PC-3 (cell line): ENCODE measurements at regions not wholly inside any gene's neighbourhood (a gene's known extent, or its start where the extent isn't known, plus 50 kb on each side); places are given as distances from the start of the nearest gene placed in this dataset.

Experiments used
- ATAC-seq: fragments of 200-7000 bp; cut with Tn5 transposase; 2 replicates; pipeline ENCODE4 v1.9.1; 2020; ENCODE audit warnings: mild to moderate bottlenecking, moderate library complexity
- BruUV-seq: library from RNA; stranded (reverse); fragments of 400-500 nt; replicated peaks from 2 replicates; lab custom pipeline; 2021; lab: Mats Ljungman, UMichigan
- CTCF ChIA-PET: fragments of 300-600 bp; sonication (Branson Sonifier 250); formaldehyde crosslinking; loops from one replicate; lab custom pipeline; 2022; ENCODE audit warnings: antibody characterized with exemption; lab: Charles Lee
- POLR2A ChIA-PET: fragments of 300-600 bp; sonication (Branson Sonifier 250); formaldehyde crosslinking; loops from one replicate; lab custom pipeline; 2022; ENCODE audit warnings: antibody characterized with exemption; ENCODE audit not compliant: unreplicated experiment; lab: Charles Lee
- DNase-seq: peaks from one replicate; pipeline ENCODE4 v3.0.0-alpha.2; 2015
- H2AFZ ChIP-seq: fragments of 300-600 bp; sonication (generic); 2 replicates; pipeline ENCODE4 v1.6.0; 2016; ENCODE audit warnings: antibody characterized with exemption, low read length
- H3F3A ChIP-seq: fragments of 300-600 bp; sonication (generic); one replicate; pipeline ENCODE4 v1.6.0; 2017; ENCODE audit warnings: antibody characterized with exemption, low read length, control low read depth, mild to moderate bottlenecking; ENCODE audit not compliant: unreplicated experiment
- H3K27ac ChIP-seq: fragments of 300-600 bp; sonication (generic); 2 replicates; pipeline ENCODE4 v1.5.1; 2016; ENCODE audit warnings: mild to moderate bottlenecking, low read length
- H3K27me3 ChIP-seq: fragments of 300-600 bp; sonication (generic); 2 replicates; pipeline ENCODE4 v1.6.1; 2016; ENCODE audit warnings: low read length, mixed read lengths
- H3K36me3 ChIP-seq: fragments of 300-600 bp; sonication (generic); 2 replicates; pipeline ENCODE4 v1.6.1; 2016; ENCODE audit warnings: low read depth, mixed run types, low read length, mixed read lengths
- H3K4me1 ChIP-seq: fragments of 300-600 bp; sonication (generic); 2 replicates; pipeline ENCODE4 v1.5.1; 2016; ENCODE audit warnings: low read length; ENCODE audit not compliant: insufficient read depth
- H3K4me2 ChIP-seq: fragments of 300-600 bp; sonication (generic); 2 replicates; pipeline ENCODE4 v1.6.0; 2016; ENCODE audit warnings: low read length
- H3K4me3 ChIP-seq: fragments of 300-600 bp; sonication (generic); 2 replicates; pipeline ENCODE4 v1.5.1; 2016; ENCODE audit warnings: mild to moderate bottlenecking, low read length, mixed read lengths
- H3K79me2 ChIP-seq: fragments of 300-600 bp; sonication (generic); 2 replicates; pipeline ENCODE4 v1.6.1; 2017; ENCODE audit warnings: low read length, mixed read lengths
- H3K9ac ChIP-seq: fragments of 300-600 bp; sonication (generic); 2 replicates; pipeline ENCODE4 v1.6.0; 2016; ENCODE audit warnings: mild to moderate bottlenecking, low read length
- H3K9me2 ChIP-seq: fragments of 300-600 bp; sonication (generic); replicated peaks from 2 replicates; pipeline ENCODE4 v1.6.1; 2016; ENCODE audit warnings: mixed run types, low read length, mixed read lengths
- H3K9me3 ChIP-seq: fragments of 300-600 bp; sonication (generic); 2 replicates; pipeline ENCODE4 v1.6.1; 2016; ENCODE audit warnings: low read length, mixed read lengths
- H4K20me1 ChIP-seq: fragments of 300-600 bp; sonication (generic); 2 replicates; pipeline ENCODE4 v1.6.1; 2016; ENCODE audit warnings: low read length, mixed read lengths
- EZH2 ChIP-seq: fragments of 300-600 bp; sonication (generic); IDR thresholded peaks from one replicate; pipeline ENCODE4 v1.6.1; 2017; ENCODE audit warnings: antibody characterized with exemption, mild to moderate bottlenecking, low read length; ENCODE audit not compliant: unreplicated experiment
- EZH2phosphoT487 ChIP-seq: fragments of 300-600 bp; sonication (generic); IDR thresholded peaks from 2 replicates; pipeline ENCODE4 v1.6.1; 2018; ENCODE audit warnings: mild to moderate bottlenecking, antibody characterized with exemption, low read length, borderline replicate concordance
- intact Hi-C: fragments of 100-400 bp; cut with micrococcal nuclease; formaldehyde crosslinking; loops from 2 replicates; pipeline ENCODE4 v1.9.0; 2023
- TF ChIP-seq, protein P1 (sequence below): fragments of 300-600 bp; sonication (generic); conservative IDR thresholded peaks from 2 replicates; pipeline ENCODE4 v1.5.1; 2017; ENCODE audit warnings: antibody characterized with exemption, low read depth, mild to moderate bottlenecking, low read length

DNA sequence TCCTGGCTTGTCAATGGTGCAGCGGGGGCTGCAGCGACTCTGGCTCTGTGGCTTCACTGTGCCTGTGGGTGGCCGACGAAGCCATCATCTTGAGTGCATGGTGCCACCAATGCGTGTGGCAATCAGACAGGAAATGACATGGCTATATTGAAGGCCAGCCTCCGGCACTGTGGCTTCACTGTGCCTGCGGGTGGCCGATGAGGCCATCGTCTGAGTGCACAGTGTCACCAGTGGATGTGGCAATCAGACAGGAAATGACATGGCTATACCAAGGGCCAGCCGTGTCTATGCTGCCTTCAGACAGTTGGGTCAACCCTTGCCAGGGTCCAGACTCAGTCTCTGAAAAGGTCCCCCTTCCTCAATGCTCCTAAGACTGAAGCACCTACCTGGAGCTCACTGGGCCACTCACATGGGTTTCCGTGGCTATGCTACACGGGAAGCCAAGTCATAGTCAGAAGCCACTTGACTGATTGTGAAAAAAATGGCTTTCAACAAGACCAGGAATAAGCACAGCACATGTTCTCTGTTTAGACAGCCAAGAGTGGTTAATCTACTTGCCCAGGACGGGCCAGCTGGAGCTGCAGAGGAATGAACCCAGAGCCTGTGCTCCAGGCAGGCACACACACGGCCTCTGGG lies 67.5 kb upstream of the S1PR3 start:
- Histone ChIP-seq H3K4me2 (no peak overlapping the region), H3K9me3 (no peaks in the 10 kb centered on the region), H3K27ac (no peak overlapping the region), H3K9me2 (no peaks in the 10 kb centered on the region), H4K20me1 (no peaks in the 10 kb centered on the region), H3K36me3 (no peaks in the 10 kb centered on the region), H2AFZ (no peak overlapping the region), H3K79me2 (no peaks in the 10 kb centered on the region), H3F3A (no peaks in the 10 kb centered on the region), H3K27me3 (no peaks in the 10 kb centered on the region), H3K9ac (no peak overlapping the region), H3K4me1 (no peaks in the 10 kb centered on the region), H3K4me3 (no peak overlapping the region)
- POLR2A ChIA-PET: no interaction called here
- no peak for DNase-seq
- TF ChIP-seq EZH2phosphoT487 (no peak), EZH2 (no peak)
- TF ChIP-seq, protein P1, sequence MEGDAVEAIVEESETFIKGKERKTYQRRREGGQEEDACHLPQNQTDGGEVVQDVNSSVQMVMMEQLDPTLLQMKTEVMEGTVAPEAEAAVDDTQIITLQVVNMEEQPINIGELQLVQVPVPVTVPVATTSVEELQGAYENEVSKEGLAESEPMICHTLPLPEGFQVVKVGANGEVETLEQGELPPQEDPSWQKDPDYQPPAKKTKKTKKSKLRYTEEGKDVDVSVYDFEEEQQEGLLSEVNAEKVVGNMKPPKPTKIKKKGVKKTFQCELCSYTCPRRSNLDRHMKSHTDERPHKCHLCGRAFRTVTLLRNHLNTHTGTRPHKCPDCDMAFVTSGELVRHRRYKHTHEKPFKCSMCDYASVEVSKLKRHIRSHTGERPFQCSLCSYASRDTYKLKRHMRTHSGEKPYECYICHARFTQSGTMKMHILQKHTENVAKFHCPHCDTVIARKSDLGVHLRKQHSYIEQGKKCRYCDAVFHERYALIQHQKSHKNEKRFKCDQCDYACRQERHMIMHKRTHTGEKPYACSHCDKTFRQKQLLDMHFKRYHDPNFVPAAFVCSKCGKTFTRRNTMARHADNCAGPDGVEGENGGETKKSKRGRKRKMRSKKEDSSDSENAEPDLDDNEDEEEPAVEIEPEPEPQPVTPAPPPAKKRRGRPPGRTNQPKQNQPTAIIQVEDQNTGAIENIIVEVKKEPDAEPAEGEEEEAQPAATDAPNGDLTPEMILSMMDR: no peak
- no TSS peak for BruUV-seq
- ATAC-seq: no peak
- CTCF ChIA-PET: no interaction called here
- intact Hi-C loops: no loop called here

DNA sequence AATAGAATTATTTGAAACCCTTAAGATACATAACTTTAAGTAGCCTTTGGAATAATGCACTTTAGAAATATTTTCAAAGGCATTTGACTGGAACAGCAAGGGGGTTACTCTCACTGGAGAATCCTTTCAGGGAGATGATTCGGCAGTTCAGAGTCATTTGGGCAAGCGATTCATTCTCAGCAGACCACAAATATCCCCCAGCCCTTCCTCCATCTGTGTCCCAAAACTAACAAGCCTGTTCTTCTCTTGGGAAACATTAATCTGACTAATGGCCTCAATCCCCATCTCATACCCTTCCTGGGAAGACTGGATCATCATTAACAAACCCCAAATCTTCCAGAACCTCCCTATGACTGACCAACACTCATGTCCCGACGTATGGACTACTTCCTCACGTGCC lies 65.8 kb upstream of the S1PR3 start:
- no peaks in the 10 kb centered on the region for H4K20me1 ChIP-seq
- no peaks in the 10 kb centered on the region for H3K79me2 ChIP-seq
- intact Hi-C loops: no loop called here
- no peak overlapping the region for H3K4me2 ChIP-seq
- no peaks in the 10 kb centered on the region for H3K9me3 ChIP-seq
- CTCF ChIA-PET: no interaction called here
- no peaks in the 10 kb centered on the region for H3K4me1 ChIP-seq
- H3K36me3 ChIP-seq: no peaks in the 10 kb centered on the region
- ATAC-seq (no peak), DNase-seq (no peak)
- TF ChIP-seq, protein P1: no peak
- TF ChIP-seq EZH2 (no peak), EZH2phosphoT487 (no peak)
- no peak overlapping the region for H2AFZ ChIP-seq
- H3F3A ChIP-seq: no peaks in the 10 kb centered on the region
- POLR2A ChIA-PET: no interaction called here
- H3K4me3 ChIP-seq: no peak overlapping the region
- no peaks in the 10 kb centered on the region for H3K27me3 ChIP-seq
- H3K27ac ChIP-seq: no peak overlapping the region
- H3K9me2 ChIP-seq: no peaks in the 10 kb centered on the region
- no TSS peak for BruUV-seq
- H3K9ac ChIP-seq: no peak overlapping the region

DNA sequence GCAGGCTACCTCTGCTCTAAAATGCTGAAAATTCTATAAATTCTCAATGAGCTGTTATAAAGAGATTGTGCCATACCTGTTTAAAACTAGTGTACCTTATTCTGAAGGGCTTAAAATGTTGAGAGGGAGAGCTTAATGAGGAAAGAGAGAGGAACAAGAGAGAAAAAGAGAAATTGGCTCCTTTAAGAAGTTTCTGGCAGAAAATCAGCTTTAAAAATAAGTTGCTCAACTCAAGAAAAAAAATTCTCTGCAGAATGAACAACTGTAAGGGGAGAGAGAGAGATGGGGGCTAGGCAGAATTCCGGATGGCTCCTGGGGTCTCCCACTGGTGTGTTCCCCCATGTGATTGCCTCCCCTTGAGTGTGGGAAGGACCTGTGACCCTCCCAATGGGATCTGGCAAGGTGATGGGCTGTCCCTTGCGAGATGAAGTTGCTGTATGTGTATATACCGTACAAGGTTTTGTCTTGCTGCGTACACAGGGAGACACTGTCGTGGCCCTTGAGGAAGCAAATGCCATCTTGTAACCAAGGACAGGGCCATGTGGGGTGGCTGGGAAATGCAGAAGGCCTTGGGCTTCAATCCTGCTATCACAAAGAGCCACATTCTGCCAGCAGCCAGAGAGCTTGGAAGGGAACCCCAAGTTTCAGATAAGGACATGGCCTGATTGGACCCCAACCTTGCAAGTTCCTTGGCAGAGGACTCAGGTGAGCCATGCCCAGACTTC lies 64.3 kb upstream of the S1PR3 start:
- Histone ChIP-seq H3K9me2 (no peaks in the 10 kb centered on the region), H3K4me1 (no peaks in the 10 kb centered on the region), H3K36me3 (no peaks in the 10 kb centered on the region), H3K79me2 (no peaks in the 10 kb centered on the region), H3K4me3 (no peak overlapping the region), H4K20me1 (no peaks in the 10 kb centered on the region), H3K4me2 (no peak overlapping the region), H3K27me3 (no peaks in the 10 kb centered on the region), H3F3A (no peaks in the 10 kb centered on the region), H3K27ac (no peak overlapping the region), H2AFZ (no peak overlapping the region), H3K9ac (no peak overlapping the region), H3K9me3 (no peaks in the 10 kb centered on the region)
- intact Hi-C loops: no loop called here
- DNase-seq (no peak), ATAC-seq (no peak)
- TF ChIP-seq, protein P1: no peak
- TF ChIP-seq EZH2phosphoT487 (no peak), EZH2 (no peak)
- CTCF ChIA-PET: no interaction called here
- BruUV-seq: no TSS peak
- POLR2A ChIA-PET: no interaction called here
